M059J (cell line): ENCODE measurements at regions not wholly inside any gene's neighbourhood (a gene's known extent, or its start where the extent isn't known, plus 50 kb on each side); places are given as distances from the start of the nearest gene placed in this dataset.
A peak's percentile ranks its signal among the peaks of the same experiment; 100 is the strongest.

Experiments
- DNase-seq: peaks from one replicate; pipeline ENCODE4 v3.0.0-alpha.2; 2012; ENCODE audit warnings: low read depth

DNA sequence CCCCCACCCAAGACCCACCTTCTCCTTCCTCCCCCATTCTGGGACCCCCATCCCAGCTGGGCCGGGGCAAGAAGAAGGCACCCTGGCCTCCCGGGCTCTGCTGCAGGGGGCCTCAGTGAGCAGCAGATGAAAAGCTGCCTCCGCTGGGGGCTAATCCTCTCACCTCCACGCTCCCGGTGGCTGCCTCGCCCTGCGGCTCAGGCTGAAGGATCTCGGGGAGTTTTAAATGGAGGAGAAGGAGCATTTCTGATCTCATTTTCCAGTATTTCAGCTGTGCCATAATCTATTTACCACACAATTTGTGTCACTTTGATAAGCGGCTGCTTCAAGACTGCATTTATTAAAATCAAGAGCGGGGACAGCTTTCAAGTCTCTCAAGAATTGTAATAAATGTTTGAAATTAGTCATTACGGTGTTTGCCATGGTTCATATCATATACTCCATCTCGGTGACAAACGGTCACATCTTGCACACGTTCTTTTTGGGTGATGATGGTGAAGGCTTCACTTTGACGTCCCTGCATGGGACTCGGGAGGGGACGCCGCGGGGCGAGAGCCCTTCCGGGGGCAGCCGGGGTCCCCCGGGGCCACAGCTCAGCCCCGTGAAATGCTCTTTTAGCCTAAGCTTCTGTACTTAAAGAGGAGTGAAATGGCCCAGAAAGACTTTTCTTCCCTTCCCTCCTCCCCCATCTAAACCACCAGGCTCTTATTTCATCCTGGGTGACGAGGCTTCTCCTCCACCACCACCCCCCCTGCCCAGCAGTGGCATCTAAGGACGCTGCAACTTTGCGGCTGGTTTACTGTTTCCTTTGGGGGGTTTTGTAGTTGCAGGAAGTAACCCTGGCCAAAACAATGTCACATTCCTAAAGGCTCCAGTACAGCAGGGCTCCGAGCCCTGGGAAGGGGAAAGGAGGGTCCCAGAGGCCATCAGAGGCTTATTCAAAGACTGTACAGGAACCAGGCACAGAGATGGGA is 313.1 kb upstream of the TNRC6C start:
- DNase-seq, result peak; percentile 69

DNA sequence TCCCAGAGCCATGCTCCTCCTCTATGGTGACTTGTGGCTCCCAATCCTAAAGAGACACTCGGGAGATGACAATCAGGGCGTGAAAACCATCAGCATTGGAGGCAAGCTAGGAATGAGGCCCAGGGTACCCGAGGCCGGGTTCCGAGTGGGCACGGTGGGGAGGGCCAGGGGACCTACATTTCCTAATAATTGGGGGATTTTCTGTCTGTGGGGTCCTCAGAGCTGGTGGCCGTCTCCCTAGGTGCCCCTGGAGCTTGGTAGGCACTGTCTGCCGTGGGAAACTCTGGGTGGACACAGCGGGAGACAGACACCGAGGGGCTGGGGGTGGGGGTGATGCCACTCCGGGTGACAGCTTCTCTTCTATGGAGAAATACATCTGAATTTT is 312.5 kb upstream of the TNRC6C start:
- DNase-seq, result no peak

DNA sequence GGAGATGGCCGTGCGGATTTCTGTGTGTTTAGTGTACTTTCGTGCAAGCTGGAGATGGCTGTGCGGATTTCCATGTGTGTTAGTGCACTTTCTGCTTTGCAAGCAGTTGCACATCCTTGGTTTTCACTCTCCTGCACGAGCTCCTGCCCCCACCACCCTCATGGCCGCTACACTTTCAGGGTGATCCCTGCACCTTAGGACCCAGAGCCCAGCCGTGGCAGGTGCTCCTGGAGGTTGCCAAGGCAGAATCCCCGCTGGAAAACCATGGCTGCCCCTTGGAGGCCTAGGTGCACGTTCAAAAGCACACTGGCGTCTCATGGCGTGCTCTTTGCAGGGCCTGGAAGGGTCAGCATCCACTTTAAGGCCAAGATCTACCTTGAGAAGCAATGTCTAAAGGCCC is 311.0 kb upstream of the TNRC6C start:
- no peak for DNase-seq

DNA sequence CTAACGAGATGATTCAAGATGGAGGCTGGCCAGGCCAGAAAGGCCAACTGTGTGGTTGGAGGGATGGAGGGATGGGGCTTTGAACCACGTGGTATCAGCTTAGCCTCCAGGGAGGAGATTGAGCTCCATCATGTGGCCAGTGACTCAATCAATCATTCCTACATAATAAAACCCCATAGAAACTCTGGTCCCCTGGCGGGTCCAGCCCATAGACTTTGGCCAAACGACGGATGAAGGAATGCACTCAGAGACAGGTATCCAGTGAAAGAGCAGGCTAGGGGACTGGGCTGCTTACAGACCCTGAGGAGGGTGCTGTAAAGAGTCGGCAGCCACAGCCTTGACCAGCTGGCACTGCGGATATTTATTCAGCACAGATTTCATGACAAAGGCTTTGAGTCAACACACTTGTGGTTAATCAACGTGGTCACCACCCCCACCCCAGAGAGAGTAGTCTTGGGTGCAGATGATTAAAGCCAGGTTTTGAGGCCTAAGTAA is 308.7 kb upstream of the TNRC6C start:
- DNase-seq, result peak; percentile 72

DNA sequence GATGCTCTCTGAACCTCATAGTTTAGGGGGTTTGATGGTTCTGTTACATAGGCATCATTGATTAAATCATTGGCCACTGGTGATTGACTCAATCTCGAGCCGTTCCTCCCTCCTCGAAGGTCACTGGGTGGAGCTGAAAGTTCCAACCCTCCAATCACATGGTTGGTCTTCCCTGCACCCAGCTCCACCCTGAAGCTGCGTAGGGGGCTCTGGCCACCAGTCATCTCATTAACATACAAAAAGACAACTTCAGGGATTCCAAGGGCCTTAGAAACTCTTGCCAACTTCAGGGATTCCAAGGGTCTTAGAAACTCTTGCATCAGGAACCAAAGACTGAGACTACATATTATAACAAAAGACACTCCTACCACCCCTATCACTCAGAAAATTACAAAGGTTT is 306.5 kb upstream of the TNRC6C start:
- no peak for DNase-seq

DNA sequence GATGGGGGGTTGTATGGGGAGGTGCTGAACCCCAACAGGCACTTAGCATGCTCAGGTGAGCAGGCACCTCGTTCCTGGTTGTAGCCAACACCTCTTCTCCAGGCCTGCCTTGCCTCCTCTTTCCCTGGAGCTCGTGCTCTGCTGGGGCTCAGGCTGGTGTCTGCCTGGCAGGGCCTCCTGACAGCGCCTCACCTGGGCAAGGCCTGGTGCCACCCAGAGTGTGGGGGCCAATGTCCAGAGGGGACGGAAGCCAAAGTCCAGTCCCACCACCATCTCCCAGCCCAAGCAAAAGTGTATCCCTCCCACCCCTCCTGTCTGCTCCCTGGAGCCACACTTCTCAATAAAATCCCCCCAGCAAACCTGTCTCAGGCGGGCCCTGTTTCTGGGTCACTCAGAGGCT is 304.2 kb upstream of the TNRC6C start:
- DNase-seq, result no peak

DNA sequence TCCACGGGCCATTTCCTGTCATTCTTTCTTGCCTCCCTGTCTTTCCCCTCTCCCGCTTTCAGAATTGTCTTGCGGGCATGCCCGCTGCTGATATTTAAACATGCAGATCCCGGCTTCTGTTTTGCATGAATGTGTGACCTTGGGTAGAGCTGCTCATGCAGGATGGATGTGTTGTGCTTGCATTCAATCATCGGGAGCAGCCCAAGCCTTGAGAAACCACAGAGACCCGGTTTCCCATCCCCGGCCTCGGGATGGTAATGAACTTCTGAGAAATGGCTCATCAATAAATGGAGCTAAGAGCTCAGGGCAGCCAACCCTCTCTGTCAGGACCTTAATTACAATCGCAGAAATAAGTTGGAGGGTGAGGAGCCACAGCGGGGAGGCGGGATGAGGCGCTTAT is 303.7 kb upstream of the TNRC6C start:
- DNase-seq, result no peak

DNA sequence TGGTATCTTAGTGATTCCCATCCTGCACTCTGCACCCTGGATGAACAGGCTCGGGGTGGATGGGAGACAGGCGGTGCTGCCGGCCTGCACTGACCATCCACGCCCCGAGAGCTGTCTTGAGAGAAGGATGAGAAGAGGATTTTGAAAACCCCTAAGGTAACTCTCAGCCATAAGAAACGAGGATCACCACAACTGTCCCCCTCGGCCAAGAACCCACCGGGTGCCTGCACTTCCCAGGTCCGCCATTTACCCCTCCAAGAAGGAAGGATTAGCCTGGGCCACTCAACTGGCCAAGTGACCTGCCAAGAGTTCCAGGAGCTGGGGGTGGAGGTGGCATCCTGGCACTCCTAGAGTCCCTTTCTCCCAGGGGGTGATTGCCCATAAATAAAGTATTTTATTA is 302.4 kb upstream of the TNRC6C start:
- no peak for DNase-seq

DNA sequence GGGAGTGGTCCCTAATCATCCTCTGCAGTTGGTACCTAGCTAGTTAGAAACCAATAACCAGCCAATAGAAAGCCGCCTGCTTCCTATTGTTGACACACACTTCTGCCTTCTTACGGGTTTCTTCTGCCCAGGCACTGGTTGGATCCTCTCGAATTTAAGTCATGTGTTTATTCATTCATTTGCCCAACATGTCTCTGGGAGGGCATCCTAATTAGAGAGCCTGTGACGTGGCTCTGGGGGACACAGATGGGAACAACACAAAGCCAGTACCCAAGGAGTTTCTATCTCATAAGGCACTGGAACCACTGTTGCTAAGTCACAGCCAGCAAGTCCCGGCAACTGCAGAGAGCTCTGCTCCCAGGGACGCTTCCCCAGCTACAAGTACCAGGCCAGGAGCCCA is 300.7 kb upstream of the TNRC6C start:
- no peak for DNase-seq

DNA sequence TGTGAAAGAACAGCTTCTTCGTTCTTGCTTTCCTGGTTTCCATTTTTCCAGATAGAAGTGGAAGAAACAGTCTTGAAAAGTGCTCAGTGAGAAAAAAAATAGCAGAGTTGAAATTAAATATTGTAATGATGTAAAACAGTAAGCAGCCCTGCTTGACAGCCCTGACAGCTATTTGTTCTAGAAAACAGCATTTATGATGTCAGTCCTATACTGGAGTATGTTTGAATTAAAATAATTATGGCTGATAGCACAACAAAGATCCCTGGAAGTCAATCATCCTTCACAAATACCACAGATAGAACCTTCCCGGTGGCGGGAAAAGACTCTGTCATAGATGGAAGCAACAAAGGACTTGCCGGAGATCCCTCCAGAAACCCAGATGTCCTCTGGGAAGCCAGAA is 298.0 kb upstream of the TNRC6C start:
- DNase-seq, result no peak

DNA sequence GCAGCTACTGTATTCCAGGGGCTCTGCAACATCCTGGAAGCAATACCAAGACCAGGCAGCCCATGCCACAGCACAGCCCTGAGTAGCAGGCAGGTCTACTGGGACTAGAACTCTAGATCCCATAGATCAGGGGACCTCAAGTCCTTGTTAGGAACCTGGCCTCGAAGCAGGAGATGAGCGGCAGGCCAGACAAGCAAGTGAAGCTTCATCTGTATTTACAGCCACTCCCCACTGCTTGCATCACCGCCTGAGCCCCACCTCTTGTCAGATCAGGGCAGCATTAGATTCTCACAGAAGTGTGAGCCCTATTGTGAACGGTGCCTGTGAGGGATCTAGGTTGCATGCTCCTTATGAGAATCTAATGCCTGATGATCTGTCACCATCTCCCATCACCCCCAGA is 295.7 kb upstream of the TNRC6C start:
- no peak for DNase-seq

DNA sequence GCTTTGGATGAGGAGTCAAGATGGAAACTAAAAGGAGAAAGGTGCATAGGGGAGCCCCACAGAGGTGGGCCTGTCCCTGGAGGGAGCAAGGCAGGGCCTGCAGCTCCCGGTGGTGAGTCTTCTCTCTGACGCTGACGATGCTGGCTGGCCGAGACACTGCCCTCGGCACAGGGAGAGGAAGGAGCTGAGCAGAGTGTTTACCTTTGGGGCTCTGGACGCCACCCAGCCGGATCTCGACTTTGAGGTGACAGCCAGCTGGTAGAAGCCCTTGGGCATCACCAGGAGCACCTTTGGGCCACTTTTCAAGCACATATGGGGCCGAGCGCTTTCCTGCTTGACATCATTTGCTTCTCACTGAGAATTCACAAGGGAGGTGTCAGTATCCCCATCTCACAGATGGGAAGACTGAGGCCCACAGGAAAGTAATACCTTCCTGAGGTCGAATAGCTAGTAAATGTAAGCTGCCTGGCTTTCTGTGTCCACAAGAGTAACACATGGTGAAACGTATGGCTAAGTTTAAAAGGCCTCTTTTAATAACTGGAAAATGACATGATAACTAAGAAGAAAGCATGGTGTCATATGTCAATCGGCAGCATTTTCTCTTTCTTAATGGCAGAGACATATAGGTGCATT is 294.3 kb upstream of the TNRC6C start:
- no peak for DNase-seq

DNA sequence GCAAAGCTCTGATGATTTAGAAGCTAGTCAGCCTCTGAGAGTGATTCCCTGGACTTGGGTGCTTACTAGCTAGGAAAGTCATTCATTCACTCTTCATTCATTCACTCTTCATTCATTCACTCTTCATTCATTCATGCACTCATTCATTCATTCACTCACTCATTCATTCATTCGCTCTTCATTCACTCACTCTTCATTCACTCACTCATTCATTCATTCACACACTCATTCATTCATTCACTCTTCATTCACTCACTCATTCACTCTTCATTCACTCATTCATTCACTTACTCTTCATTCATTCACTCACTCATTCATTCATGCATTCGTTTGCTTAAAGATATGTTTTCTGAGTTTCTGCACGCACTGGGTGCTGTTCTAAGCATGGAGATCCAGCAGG is 292.7 kb upstream of the TNRC6C start:
- DNase-seq, result no peak

DNA sequence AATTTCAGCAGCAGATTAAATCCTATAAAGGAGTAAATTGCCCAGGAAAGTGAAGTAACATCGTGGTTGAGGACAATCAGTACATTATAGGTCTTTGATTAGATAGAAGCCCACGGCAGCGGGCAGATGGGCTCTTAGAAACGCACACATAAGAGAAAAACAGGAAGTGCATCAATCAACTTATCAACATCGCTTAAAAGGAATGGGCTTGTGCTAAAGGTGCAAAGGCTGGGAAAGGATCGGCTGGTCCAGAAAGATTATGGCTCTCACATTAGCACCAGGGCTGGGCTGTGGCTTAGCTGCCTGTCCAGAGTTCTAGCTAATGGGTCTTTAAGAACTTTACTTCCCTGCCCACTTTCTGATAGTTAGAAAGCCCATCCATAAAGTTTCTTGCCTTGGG is 292.0 kb upstream of the TNRC6C start:
- no peak for DNase-seq

DNA sequence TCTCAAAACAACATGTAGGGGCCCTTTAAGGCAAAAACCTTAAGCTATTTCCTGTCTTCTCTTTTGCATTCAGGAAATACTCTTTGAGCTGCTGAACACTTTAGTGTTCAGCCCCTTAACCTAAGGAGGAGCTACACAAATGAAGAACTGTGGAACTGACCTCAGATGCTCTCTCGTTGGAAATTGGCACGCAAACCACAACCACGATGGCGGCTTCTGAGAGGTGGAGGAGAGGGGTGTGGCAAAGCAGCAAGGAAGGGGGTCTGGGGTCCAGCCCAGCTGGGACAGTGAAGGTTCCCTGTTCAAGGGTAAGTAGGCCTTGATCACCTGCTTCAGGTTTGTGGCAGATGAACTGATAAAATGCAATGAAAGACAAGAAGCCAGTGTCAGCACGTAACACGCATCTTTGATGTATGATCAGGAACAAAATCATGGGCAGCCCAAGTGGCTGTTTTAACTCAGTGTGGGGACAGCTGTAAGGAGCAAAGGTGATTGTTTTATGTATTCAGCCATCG is 291.6 kb upstream of the TNRC6C start:
- no peak for DNase-seq

DNA sequence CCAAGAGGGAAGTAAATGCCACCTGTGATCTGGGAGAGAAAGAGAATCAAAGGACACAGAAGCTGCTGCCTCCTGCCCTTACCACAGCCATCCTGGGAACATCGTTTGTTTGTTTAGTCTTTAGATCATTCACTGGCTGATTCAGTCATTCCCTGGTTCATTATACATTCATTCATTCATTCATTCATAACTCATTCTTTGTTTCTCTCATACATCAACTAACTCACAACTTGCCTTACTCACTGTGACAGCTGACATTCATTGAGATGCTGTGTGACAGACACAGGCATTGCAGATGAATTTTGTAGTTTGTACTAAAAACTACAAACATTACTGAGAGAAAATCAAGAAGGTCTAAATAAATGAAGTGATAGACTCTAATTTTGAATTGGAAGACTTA is 291.0 kb upstream of the TNRC6C start:
- no peak for DNase-seq

DNA sequence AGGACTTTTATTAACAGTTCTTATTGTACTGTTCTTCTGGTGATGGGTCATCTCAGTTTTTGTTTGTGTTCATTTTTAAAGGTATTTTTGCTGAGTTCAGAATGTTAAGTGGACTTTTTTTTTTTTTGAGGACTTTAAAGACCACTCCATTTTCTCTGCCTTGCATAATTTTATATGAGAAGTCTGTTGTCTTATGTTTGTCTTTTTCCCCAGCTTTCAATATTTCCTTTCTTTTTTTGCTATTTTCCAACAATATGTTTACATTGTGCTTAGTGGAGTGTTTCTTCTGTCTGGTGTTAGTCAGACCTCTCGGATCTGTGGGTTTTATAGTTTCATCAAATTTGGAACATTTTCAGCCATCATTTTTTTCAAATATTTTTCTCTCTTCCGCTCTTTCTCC is 290.0 kb upstream of the TNRC6C start:
- peak; percentile 15 for DNase-seq

DNA sequence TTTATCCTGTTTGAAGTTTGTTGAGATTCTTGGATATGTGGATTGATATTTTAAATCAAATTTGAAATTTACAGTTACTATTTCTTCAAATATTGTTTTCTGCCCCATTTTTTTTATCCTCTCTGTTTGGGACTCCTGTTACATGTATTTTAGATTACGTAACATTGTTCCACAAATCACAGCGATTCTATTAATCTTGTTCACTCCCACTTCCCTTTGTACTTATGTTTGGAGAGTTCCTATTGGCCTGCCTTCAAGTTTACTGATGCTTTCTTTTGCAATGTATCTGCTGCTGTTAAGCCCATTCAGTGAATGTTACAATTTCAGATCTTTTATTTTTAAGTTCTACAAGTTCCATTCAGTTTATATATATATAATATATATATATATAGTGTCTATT is 288.3 kb upstream of the TNRC6C start:
- no peak for DNase-seq

DNA sequence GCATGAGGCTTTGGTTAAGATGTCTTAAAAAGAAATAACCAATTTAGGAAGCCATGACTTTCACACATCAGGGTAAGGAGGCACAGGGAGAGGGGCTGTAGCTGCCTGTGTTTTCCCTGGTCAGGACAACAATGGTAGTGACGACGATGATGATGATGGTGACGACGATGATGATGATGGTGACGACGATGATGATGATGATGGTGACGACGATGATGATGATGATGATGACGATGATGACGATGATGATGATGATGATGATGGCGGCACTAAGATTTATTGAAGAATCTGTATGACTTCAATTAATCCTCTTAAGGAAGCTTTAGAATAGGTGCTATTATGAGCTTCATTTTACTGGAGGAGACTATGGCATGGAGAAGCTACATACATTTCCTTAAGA is 284.1 kb upstream of the TNRC6C start:
- DNase-seq, result no peak

DNA sequence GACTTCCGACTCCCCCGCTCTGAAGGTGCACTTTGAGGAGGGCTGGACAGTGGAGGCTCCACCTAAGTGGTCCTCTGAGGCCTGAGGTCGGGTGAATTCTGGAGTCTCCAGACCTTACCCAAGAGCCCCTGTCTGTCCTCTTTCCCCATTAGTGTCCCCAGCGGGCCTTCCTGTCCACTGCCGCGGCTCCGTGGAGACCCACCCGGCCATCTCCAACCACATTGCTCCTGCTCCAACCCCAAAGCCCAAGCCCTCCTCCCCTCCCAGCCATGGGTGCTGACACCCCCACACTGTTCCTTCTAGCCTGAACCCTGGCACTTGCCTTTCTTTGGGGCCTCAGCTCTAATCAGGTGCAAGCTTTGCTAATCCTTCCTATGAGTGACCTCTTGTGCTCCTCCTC is 283.1 kb upstream of the TNRC6C start:
- DNase-seq, result no peak

DNA sequence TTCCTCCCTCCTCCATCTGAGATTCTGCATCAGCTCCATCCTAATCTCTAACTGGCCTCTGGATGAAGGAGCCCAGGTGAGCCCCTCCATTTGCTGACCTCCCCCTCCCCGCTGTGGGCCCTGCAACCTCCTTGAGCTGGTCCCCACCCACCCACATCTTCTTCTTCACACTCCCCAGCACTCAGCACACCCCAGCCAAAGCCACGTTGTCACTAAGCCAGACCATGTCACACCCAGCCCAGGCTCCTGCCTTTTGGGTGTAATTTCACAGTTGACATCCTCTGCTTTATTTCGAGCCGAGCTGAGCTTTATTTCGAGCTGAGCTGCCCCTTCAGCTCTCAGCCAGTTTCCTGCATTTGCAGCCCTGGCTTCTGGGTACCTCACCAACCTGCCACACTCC is 282.7 kb upstream of the TNRC6C start:
- DNase-seq, result no peak

DNA sequence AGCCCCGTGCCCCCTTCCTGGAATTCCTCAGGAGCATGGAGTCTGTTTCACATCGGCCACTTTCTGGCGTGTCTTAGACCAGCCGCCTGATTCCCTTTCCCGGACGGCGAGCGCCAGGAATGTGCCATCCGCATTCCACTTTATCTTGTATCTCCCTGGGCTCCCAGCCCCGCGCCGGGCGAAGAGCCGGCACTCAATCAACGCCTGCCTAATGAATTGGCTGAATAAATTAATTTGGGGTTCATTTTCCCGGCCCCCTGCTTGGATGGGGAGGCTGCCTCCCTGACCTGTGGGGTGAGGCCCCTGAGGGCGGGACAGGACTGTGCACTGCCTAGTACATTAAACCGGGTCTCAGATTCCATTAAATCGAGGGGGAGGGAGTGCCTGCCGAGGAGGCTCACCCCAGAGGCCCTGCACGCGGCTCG is 282.3 kb upstream of the TNRC6C start:
- DNase-seq, result no peak

DNA sequence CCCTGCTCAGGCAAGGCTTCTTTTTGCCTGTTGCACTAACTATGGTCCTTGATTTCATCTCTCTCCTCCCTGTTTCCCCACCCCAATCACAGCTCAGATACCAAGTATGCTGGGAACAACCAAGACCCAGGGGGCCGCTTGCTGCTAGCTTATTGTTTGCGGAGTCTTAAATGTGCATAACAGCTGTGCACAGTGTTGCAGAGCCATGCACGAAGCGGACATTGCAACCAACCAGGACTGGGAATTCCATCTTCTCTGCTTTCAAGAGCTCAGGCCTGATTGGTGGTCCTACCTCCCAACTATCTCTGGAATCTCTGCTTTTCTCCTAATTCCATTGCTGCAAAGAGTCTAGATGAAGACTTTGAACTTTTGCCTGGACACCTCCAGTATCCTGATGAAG is 281.3 kb upstream of the TNRC6C start:
- DNase-seq, result no peak
